ENCODE measurements at regions not wholly inside any gene's neighbourhood (a gene's known extent, or its start where the extent isn't known, plus 50 kb on each side); places are given as distances from the start of the nearest gene placed in this dataset.

DNA sequence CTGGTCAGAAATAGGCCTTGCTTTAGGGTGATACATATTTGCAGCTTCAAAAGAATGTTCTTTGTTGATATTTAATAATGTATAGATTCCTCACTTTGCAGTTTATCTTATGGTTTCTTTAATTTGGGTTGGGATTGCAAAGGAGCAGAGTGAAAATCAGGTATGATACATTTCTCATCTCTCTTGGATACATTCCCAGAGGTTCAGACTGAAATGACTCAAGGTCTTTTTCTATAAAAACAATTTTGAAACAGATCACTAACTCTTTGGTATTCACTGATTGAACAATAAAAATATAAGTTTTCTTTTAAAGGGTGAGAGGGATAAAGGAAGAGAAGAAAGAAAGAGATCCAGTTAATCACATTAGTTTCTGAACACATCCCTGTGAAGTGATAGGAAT, 606.5 kb upstream of the CAMK1G start:
- H3K4me1 ChIP-seq (ENCODE audit: insufficient read depth, low read length, poor library complexity, severe bottlenecking), result no peaks in the 10 kb centered on the region
- POLR2A ChIA-PET, result no interaction called here
- H2AFZ ChIP-seq (ENCODE audit: low read length), result no peak overlapping the region
- no peaks in the 10 kb centered on the region for H3K79me2 ChIP-seq (ENCODE audit: insufficient read depth, low read depth, low read length)
- no peak overlapping the region for H3K27ac ChIP-seq (ENCODE audit: low read depth, low read length, poor library complexity, severe bottlenecking)
- H3K9me2 ChIP-seq (ENCODE audit: insufficient read depth, low read length), result no peaks in the 10 kb centered on the region
- CTCF ChIA-PET (ENCODE audit: unreplicated experiment), result no interaction called here
- H4K20me1 ChIP-seq (ENCODE audit: insufficient read depth, low read length), result no peaks in the 10 kb centered on the region
- no peak overlapping the region for H3K4me3 ChIP-seq (ENCODE audit: low read depth, low read length, poor library complexity, severe bottlenecking)
- H3K4me2 ChIP-seq (ENCODE audit: low read length), result no peak overlapping the region
- no TSS peak for BruUV-seq (replicated peaks)
- DNase-seq (ENCODE audit: low spot score), result no peak
- H3K9me3 ChIP-seq (ENCODE audit: low read length), result no peaks in the 10 kb centered on the region
- no peaks in the 10 kb centered on the region for H3K36me3 ChIP-seq (ENCODE audit: insufficient read depth, low read length)
- no peak for TF ChIP-seq EZH2phosphoT487 (IDR thresholded peaks at IDR 0.05; ENCODE audit: borderline replicate concordance, low read depth, low read length)
- TF ChIP-seq, protein P1, sequence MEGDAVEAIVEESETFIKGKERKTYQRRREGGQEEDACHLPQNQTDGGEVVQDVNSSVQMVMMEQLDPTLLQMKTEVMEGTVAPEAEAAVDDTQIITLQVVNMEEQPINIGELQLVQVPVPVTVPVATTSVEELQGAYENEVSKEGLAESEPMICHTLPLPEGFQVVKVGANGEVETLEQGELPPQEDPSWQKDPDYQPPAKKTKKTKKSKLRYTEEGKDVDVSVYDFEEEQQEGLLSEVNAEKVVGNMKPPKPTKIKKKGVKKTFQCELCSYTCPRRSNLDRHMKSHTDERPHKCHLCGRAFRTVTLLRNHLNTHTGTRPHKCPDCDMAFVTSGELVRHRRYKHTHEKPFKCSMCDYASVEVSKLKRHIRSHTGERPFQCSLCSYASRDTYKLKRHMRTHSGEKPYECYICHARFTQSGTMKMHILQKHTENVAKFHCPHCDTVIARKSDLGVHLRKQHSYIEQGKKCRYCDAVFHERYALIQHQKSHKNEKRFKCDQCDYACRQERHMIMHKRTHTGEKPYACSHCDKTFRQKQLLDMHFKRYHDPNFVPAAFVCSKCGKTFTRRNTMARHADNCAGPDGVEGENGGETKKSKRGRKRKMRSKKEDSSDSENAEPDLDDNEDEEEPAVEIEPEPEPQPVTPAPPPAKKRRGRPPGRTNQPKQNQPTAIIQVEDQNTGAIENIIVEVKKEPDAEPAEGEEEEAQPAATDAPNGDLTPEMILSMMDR (conservative IDR thresholded peaks at IDR 0.05; ENCODE audit: low read length), result no peak
- intact Hi-C loops (cut with micrococcal nuclease; ENCODE audit: unreplicated experiment), result no loop called here

DNA sequence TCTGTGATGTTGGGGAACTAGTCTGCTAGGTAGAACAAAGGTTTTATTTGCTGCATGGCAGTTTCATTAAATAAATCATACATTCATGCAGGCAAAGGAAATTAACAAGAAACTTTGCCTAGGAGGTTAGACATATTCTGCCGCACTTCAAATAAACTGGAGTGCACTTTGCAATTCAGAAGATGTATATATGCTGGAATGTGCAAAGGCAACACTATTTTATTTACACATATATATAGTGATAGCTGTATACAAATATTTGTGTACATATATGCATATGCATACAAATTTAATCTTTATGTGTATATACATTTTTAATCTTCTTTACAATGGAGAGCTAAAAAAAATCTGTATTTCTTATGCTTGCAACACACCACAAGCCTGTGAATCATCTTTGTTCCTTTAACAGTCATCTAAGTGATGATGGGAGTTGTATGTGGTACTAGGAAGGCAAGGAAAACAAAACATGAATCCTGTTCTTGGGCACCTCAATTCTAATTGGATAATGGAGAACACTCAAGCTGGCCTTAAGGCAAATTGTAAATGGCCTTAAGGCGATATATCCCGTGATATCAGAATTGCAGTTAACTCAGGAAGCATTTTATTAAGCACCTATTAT, 605.8 kb upstream of the CAMK1G start:
- H2AFZ ChIP-seq (ENCODE audit: low read length), result no peak overlapping the region
- no peaks in the 10 kb centered on the region for H3K4me1 ChIP-seq (ENCODE audit: insufficient read depth, low read length, poor library complexity, severe bottlenecking)
- H3K79me2 ChIP-seq (ENCODE audit: insufficient read depth, low read depth, low read length), result no peaks in the 10 kb centered on the region
- no peak overlapping the region for H3K27ac ChIP-seq (ENCODE audit: low read depth, low read length, poor library complexity, severe bottlenecking)
- H4K20me1 ChIP-seq (ENCODE audit: insufficient read depth, low read length), result no peaks in the 10 kb centered on the region
- no peaks in the 10 kb centered on the region for H3K9me2 ChIP-seq (ENCODE audit: insufficient read depth, low read length)
- CTCF ChIA-PET (ENCODE audit: unreplicated experiment), result no interaction called here
- no peak overlapping the region for H3K4me3 ChIP-seq (ENCODE audit: low read depth, low read length, poor library complexity, severe bottlenecking)
- DNase-seq (ENCODE audit: low spot score), result no peak
- intact Hi-C loops (cut with micrococcal nuclease; ENCODE audit: unreplicated experiment), result no loop called here
- H3K36me3 ChIP-seq (ENCODE audit: insufficient read depth, low read length), result no peaks in the 10 kb centered on the region
- no TSS peak for BruUV-seq (replicated peaks)
- H3K4me2 ChIP-seq (ENCODE audit: low read length), result no peak overlapping the region
- POLR2A ChIA-PET, result no interaction called here
- TF ChIP-seq, protein P1 (conservative IDR thresholded peaks at IDR 0.05; ENCODE audit: low read length), result no peak
- TF ChIP-seq EZH2phosphoT487 (IDR thresholded peaks at IDR 0.05; ENCODE audit: borderline replicate concordance, low read depth, low read length), result no peak
- no peaks in the 10 kb centered on the region for H3K9me3 ChIP-seq (ENCODE audit: low read length)

DNA sequence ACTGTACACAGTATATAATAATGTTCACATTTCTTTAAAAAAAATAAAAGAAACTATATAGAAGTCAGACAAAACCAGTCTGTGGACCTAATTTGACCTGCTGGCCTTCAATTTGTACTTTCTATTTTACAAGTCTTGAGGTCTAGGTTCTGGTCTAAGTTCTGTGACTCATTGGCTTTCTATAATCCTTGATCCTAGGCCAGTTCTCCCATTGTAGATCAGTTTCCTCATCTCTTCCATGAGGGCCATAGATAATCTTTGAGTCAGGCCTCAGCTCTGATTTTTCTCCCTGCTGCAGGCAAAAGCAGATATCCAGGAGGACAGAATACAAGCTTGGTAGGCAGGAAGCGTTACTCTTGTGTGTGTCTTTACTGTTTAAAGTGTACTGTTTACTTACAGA, 603.7 kb upstream of the CAMK1G start:
- TF ChIP-seq, protein P1 (conservative IDR thresholded peaks at IDR 0.05; ENCODE audit: low read length), result no peak
- no peak for TF ChIP-seq EZH2phosphoT487 (IDR thresholded peaks at IDR 0.05; ENCODE audit: borderline replicate concordance, low read depth, low read length)
- Histone ChIP-seq H3K4me1 (ENCODE audit: insufficient read depth, low read length, poor library complexity, severe bottlenecking) (no peaks in the 10 kb centered on the region), H2AFZ (ENCODE audit: low read length) (no peak overlapping the region), H3K36me3 (ENCODE audit: insufficient read depth, low read length) (no peaks in the 10 kb centered on the region), H3K9me3 (ENCODE audit: low read length) (no peaks in the 10 kb centered on the region), H3K9me2 (ENCODE audit: insufficient read depth, low read length) (no peaks in the 10 kb centered on the region), H3K79me2 (ENCODE audit: insufficient read depth, low read depth, low read length) (no peaks in the 10 kb centered on the region), H3K4me2 (ENCODE audit: low read length) (no peak overlapping the region), H3K27ac (ENCODE audit: low read depth, low read length, poor library complexity, severe bottlenecking) (no peak overlapping the region), H3K4me3 (ENCODE audit: low read depth, low read length, poor library complexity, severe bottlenecking) (no peak overlapping the region), H4K20me1 (ENCODE audit: insufficient read depth, low read length) (no peaks in the 10 kb centered on the region)
- CTCF ChIA-PET (ENCODE audit: unreplicated experiment), result no interaction called here
- intact Hi-C loops (cut with micrococcal nuclease; ENCODE audit: unreplicated experiment), result no loop called here
- BruUV-seq (replicated peaks), result no TSS peak
- no peak for DNase-seq (ENCODE audit: low spot score)
- POLR2A ChIA-PET, result no interaction called here
